HG02571 (cell line): ENCODE measurements at regions not wholly inside any gene's neighbourhood (a gene's known extent, or its start where the extent isn't known, plus 50 kb on each side); places are given as distances from the start of the nearest gene placed in this dataset.
"Not testable (repeated sequence)": the region's sequence is repeated elsewhere in the genome, so short reads cannot be mapped to it uniquely, and the experiment has no call there.

Source experiments
- ATAC-seq: cut with Tn5 transposase; IDR thresholded peaks from one replicate; pipeline ENCODE4 v1.9.1; 2021; ENCODE audit warnings: mild to moderate bottlenecking, moderate library complexity; ENCODE audit not compliant: unreplicated experiment

DNA sequence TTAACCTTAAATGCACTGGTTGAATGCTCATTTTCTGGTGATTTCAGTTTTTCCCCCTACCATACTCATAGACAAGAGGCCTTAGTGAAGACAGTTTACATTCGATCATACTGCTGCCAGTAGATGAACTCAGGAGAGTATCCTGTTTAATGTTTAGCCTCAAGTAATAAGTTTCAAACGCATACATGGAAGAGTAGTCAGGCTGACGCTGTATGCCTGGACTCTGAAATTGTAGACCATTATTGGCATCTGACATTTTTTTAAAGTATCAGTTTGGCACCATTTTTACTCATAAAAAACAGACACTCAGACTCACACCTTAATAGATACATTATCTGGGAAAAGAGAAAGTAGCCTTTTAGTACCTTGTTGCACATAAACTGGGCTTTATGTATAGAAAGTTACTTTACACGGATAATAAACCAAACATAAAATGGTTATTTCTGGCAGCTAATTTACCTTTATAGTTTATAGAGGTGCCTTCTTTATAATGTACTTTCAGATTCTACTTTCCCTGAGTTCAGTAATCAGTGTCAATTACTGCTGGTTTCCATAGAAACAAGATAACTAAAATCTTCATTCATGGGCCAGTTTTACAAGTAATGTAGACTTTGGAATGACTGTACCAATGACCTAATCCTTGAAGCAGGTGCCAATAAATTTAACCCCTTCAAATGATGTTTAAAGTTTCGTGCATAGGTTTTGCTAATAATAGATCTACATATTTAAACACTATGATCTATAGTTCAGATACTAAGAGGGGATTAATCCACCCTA is 183.8 kb upstream of the ITGA1 start:
- ATAC-seq: no peak

GRCh38 chr5:52605317-52606313 is 182.1 kb upstream of the ITGA1 start:
- ATAC-seq: no peak

- ATAC-seq: no peak
Measured at GRCh38 chr5:52607227-52607824, 180.4 kb upstream of the ITGA1 start.

- no peak for ATAC-seq
Measured at GRCh38 chr5:52620315-52620714, 167.4 kb upstream of the ITGA1 start.

GRCh38 chr5:52623291-52623690 is 164.4 kb upstream of the ITGA1 start:
- no peak for ATAC-seq

DNA sequence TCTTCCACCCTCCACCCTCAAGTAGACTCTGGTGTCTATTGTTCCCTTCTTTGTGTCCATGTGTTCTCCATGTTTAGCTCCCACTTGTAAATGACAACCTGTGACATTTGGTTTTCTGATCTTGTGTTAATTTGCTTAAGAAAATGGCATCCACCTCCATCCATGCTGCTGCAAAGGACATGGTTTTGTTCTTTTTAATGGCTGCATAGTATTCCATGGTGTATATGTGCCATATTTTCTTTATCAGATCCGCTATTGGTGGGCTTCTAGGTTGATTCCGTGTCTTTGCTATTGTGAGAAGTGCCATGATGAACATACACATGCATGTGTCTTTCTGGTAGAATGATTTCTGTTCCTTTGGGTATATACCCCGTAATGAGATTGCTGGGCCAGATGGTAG is 163.4 kb upstream of the ITGA1 start:
- no peak for ATAC-seq

GRCh38 chr5:52626312-52626711 is 161.4 kb upstream of the ITGA1 start:
- ATAC-seq: no peak

DNA sequence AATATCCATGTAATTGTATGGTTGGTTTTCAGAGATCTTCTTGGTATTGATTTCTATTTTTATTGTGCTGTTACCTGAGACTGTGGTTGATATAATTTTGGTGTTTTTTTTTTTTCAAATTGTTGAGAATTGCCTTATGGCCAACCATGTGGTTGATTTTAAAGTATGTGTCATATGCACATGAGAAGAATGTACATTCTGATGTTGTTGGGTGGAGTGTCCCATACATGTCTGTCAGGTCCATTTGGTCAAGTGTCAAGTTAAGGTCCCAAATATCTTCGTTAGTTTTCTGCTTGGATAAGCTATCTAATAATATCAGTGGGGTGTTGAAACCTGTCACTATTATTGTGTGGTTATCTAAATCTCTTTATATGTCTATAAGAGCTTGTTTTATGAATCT is 160.0 kb upstream of the ITGA1 start:
- no peak for ATAC-seq

DNA sequence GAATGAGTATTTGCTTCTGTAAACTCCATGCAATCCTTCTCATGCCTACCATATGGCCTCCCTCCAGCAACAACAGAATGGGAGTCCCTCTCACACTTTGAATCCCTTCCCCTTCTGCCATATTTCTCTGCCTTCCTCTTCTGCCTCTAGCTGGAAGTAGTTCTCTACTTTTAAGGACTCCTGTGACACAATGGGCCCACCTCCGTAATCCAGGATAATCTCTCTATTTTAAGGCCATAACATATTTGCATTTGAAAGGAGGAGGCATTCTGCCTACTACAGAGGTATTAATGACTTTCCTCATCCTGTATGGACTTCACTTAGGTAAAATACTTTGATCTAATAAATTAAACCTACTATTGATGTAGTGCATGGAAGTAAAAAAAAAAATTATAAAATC is 155.4 kb upstream of the ITGA1 start:
- ATAC-seq: no peak

DNA sequence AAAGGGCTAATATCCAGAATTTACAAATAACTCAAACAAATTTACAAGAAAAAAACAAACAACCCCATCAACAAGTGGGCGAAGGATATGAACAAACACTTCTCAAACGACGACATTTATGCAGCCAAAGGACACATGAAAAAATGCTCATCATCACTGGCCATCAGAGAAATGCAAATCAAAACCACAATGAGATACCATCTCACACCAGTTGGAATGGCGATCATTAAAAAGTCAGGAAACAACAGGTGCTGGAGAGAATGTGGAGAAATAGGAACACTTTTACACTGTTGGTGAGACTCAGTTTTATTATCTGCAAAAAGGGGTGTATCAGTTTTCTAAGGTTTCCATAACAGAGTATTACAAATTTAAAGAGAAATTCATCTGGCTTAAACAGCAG is 153.5 kb upstream of the ITGA1 start:
- ATAC-seq: not testable (repeated sequence)

- ATAC-seq: no peak
Measured at GRCh38 chr5:52638732-52639131, 149.0 kb upstream of the ITGA1 start.

GRCh38 chr5:52648726-52649125 is 139.0 kb upstream of the ITGA1 start:
- ATAC-seq: no peak

DNA sequence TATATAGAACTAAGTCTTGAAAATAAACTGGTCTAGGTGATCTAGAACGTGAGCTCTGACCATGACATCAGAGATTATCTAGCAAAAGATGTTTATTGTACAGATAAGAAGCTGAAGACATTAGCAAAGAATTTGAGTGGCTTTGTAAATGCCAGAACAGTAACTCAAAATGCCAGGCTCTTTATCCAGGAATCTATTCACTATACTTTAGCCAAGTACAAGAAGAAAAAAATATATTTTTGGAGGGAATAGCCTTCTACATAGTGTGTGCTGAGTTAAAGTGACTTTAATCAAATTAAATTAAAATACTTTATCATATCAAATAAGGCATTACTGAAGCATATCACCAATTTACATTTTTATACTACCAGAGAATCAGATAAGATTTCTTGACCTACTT is 132.6 kb upstream of the ITGA1 start:
- ATAC-seq: no peak

DNA sequence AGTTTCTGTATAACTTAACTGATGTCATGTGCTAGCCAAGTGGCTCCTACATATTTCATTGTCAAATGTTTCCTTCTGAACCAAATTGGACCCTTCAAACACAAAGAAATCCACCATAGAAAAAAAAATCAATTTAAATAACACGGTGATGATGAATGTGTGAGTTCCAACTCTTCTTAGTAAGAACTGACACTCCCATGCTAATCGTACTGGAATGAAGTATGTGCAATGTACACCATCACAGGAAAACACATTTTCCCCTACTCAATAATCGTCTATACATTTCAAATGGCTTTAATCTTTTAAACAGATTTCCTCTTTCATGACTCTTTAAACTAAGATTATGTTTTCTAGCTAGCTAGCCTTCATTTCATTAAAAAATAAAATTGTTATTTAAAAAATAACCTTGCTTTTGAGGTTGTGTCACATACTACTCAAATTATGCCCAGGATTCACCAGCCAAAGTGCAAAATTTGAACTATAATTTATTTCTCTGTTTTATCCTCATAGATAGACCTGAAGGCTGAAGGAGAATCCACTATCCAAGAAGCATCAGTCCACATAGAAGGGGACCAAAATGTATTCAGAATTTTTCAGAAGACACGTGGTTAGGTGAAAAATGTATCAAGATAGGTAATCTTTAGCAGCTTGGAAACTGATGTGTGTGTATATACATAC is 131.0 kb upstream of the ITGA1 start:
- no peak for ATAC-seq

DNA sequence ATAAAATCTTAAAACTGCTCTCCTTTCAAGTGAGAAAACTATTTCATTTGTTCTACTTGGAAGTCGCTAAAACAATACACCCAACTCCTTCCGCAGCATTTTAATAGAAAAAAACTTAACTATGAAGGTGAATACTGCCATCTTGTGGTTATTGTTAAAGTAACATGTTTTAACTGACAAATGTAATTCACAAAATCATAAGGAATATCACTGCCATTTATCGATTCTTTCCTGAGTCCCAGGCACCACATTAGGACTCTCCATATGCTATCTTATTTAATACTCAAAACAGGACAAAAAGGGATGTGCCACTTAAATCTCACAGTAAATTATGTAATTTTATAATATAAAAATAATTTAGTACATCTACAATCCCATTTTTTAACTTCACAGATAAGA is 130.5 kb upstream of the ITGA1 start:
- ATAC-seq: no peak

DNA sequence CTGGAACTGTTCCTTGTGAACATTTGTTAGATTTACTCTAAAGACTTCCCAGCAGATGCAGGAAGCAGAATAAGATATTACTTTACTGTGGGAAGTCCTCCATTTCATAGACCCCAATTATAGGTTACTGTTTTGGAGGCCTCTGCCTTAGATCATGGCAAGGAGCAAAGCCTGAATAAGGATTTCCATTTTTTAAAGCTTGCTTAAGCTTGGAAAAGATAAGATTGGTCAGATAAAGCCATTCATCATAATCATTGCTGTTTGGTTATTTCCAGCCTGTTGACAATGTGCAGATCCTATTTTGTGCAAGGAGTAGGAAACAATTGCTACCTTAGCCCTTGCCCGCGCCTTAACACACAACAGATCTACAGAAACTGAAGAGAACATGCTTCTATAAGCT is 129.5 kb upstream of the ITGA1 start:
- no peak for ATAC-seq

DNA sequence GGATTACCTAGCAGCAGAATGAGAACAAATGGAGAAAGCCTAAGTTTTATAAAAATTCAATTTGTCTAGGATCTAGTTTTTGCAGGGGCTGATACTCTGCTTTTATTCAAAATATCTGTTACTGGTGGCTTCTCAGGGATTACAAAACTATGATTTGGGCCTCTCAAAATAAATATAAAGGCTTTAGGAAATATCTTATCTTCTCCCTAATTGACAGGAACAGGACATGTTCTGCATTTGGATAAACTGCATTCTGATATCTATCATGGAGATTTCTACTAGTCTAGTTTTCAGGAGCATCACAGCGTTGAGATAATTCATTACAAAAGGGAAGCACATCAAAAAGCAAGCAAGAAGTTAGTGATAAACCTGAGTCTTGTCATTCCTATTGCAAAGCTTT is 127.1 kb upstream of the ITGA1 start:
- ATAC-seq: no peak

DNA sequence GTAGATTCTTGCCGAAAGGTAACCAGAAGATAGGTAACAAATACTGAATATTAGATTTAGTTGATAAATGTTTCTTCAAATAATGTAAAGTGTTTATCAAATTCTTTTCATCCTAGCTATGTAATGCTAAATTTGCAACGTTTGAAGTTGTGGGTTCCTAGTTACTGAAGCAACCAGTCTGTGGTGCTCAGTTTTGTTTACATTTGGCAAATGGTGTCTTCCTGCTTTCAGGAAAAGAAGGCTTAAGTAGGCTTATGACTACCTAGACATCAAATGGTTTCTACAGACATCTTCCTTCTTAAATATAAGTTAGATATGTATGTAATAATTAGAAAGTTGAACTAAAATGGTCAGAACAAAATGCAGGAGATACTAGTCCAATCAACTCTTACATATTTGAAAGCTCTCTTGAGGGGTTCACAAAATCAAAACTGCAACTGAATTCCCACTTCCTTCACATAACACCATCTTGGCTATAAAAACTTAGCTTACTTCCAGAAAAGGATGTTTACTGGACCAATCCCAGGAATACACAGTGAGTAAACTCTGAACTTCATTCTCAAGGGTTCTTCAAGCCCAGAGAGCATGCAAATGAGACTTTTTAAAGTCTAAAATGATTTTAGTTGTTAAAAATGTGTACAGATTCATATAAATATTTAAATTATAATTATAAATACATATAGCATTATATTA is 125.7 kb upstream of the ITGA1 start:
- no peak for ATAC-seq

DNA sequence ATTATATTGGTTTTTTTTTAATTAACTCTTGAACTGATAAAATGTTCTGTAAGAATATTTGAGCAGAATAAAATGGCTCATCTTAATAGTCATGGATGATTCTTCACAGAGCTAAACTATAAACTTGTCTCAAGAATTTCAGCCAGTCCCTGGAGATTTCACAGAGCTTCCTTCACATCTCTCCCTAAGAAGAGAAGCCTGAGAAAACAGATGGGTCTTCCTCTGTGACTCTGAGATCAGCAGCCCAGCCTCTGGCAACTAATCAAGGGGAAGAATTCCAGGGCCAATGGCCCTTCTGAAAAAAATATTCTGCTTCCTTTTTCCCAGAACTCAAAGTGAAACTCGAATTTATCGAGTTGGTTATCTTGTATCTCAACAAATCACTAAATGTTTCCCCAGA is 122.2 kb upstream of the ITGA1 start:
- ATAC-seq: no peak

- ATAC-seq: no peak
Measured at GRCh38 chr5:52668139-52668538, 119.6 kb upstream of the ITGA1 start.
